Testis (tissue), 2 donors: ENCODE measurements at regions not wholly inside any gene's neighbourhood (a gene's known extent, or its start where the extent isn't known, plus 50 kb on each side); places are given as distances from the start of the nearest gene placed in this dataset.
"Not testable (repeated sequence)": the region's sequence is repeated elsewhere in the genome, so short reads cannot be mapped to it uniquely, and the experiment has no call there.

Source experiments
- CTCF ChIP-seq, 3 experiments: fragments of 450-650 bp in 2 of 3; fragments of 200-600 bp in 1 of 3; sonication (generic) in 1 of 3; IDR thresholded peaks; one replicate each; pipeline ENCODE4 v1.5.1; 2016 to 2019; ENCODE audit warnings: antibody characterized with exemption in 3 of 3, mild to moderate bottlenecking in 2 of 3, moderate library complexity in 1 of 3
- POLR2A ChIP-seq: fragments of 450-650 bp; IDR thresholded peaks from one replicate; pipeline ENCODE4 v1.6.1; 2017; ENCODE audit warnings: antibody characterized with exemption, mild to moderate bottlenecking, moderate library complexity

GRCh38 chr17:26966625-26967179 is 327.2 kb upstream of the WSB1 start:
- TF ChIP-seq POLR2A; CTCF (IDR thresholded peaks at IDR 0.05): not testable (repeated sequence)
